SU-DHL-6 (cell line): ENCODE measurements at regions not wholly inside any gene's neighbourhood (a gene's known extent, or its start where the extent isn't known, plus 50 kb on each side); places are given as distances from the start of the nearest gene placed in this dataset.

Source experiments
- H2AFZ ChIP-seq: fragments of 200-600 bp; sonication (generic); 2 replicates; pipeline ENCODE4 v1.6.1; 2014; ENCODE audit warnings: low read depth, mild to moderate bottlenecking, moderate library complexity, mixed read lengths, antibody characterized with exemption, low read length; ENCODE audit not compliant: severe bottlenecking
- H3F3A ChIP-seq: fragments of 200-600 bp; shearing (Covaris generic); 2 replicates; pipeline ENCODE4 v1.6.0; 2016; ENCODE audit warnings: antibody characterized with exemption, mild to moderate bottlenecking; ENCODE audit not compliant: insufficient read depth
- H3K27ac ChIP-seq: fragments of 200-600 bp; sonication (generic); 2 replicates; pipeline ENCODE4 v1.5.1; 2016; ENCODE audit warnings: low read depth, mild to moderate bottlenecking, low read length, moderate library complexity, mixed read lengths
- H3K27me3 ChIP-seq: fragments of 200-600 bp; sonication (generic), shearing (Covaris generic); 2 replicates; pipeline ENCODE4 v1.6.0; 2014; ENCODE audit warnings: mild to moderate bottlenecking, low read length
- H3K36me3 ChIP-seq: fragments of 200-600 bp; sonication (generic); 2 replicates; pipeline ENCODE4 v1.6.1; 2014; ENCODE audit warnings: mild to moderate bottlenecking, low read length, mixed read lengths
- H3K4me2 ChIP-seq: fragments of 300-600, 200-600 bp; shearing (Covaris generic), sonication (generic); 2 replicates; pipeline ENCODE4 v1.6.0; 2014; ENCODE audit warnings: low read length, low read depth, mild to moderate bottlenecking; ENCODE audit not compliant: poor library complexity, severe bottlenecking
- H3K4me3 ChIP-seq: fragments of 200-600 bp; sonication (generic); 2 replicates; pipeline ENCODE4 v1.5.1; 2014; ENCODE audit warnings: antibody characterized with exemption, low read length, mild to moderate bottlenecking, mixed read lengths; ENCODE audit not compliant: insufficient read depth, poor library complexity, severe bottlenecking
- H3K79me2 ChIP-seq: fragments of 200-600 bp; sonication (generic); 2 replicates; pipeline ENCODE4 v1.6.1; 2014; ENCODE audit warnings: mild to moderate bottlenecking, low read length, moderate library complexity; ENCODE audit not compliant: insufficient read depth
- H3K9ac ChIP-seq: fragments of 200-600 bp; sonication (generic); 2 replicates; pipeline ENCODE4 v1.7.0; 2014; ENCODE audit warnings: mild to moderate bottlenecking, low read length
- H3K9me2 ChIP-seq: fragments of 200-600 bp; sonication (generic); replicated peaks from 2 replicates; pipeline ENCODE4 v1.6.1; 2014; ENCODE audit warnings: low read length; ENCODE audit not compliant: insufficient read depth
- H3K9me3 ChIP-seq: fragments of 200-600 bp; sonication (generic); 2 replicates; pipeline ENCODE4 v1.6.1; 2014; ENCODE audit warnings: low read length, mixed read lengths; ENCODE audit not compliant: insufficient read depth
- H4K20me1 ChIP-seq: fragments of 200-600 bp; sonication (generic); 2 replicates; pipeline ENCODE4 v1.6.1; 2014; ENCODE audit warnings: low read depth, mild to moderate bottlenecking, antibody characterized with exemption, low read length, moderate library complexity, mixed read lengths
- CTCF ChIP-seq: fragments of 200-600 bp; sonication (generic); IDR thresholded peaks from one replicate; pipeline ENCODE4 v1.5.1; 2017; ENCODE audit warnings: antibody characterized with exemption, mild to moderate bottlenecking, low read length, moderate library complexity; ENCODE audit not compliant: insufficient read depth, poor library complexity, severe bottlenecking
- EZH2phosphoT487 ChIP-seq: fragments of 200-600 bp; sonication (generic), shearing (Covaris generic); conservative IDR thresholded peaks from 2 replicates; pipeline ENCODE4 v1.6.1; 2018; ENCODE audit warnings: mild to moderate bottlenecking, antibody characterized with exemption, low read length, moderate library complexity, mixed read lengths

- no peaks in the 10 kb centered on the region for H3K27me3 ChIP-seq
These were observed 378.8 kb downstream of the GPAM start for GRCh38 chr10:111804781-111805180.

GRCh38 chr10:111811517-111811916 lies 372.0 kb downstream of the GPAM start:
- H3K4me3 ChIP-seq, result no peak overlapping the region
- no peaks in the 10 kb centered on the region for H3K79me2 ChIP-seq

More at GRCh38 chr10:111804781-111805180, 378.8 kb downstream of the GPAM start:
- Histone ChIP-seq H3K79me2 (no peaks in the 10 kb centered on the region), H3K36me3 (no peaks in the 10 kb centered on the region), H3K27ac (no peak overlapping the region), H3K4me3 (no peak overlapping the region), H2AFZ (no peak overlapping the region), H3K4me2 (no peak overlapping the region), H3K9ac (no peak overlapping the region), H4K20me1 (no peaks in the 10 kb centered on the region), H3F3A (no peaks in the 10 kb centered on the region), H3K9me2 (no peaks in the 10 kb centered on the region), H3K9me3 (no peaks in the 10 kb centered on the region)
- no peak for TF ChIP-seq EZH2phosphoT487
- TF ChIP-seq CTCF, result no peak

GRCh38 chr10:111820471-111820870 lies 363.1 kb downstream of the GPAM start:
- no peaks in the 10 kb centered on the region for H3K36me3 ChIP-seq
- no peaks in the 10 kb centered on the region for H3K9me2 ChIP-seq
- H3F3A ChIP-seq, result no peaks in the 10 kb centered on the region
- no peaks in the 10 kb centered on the region for H3K27me3 ChIP-seq
- TF ChIP-seq CTCF (no peak), EZH2phosphoT487 (no peak)
- H2AFZ ChIP-seq, result no peak overlapping the region
- no peaks in the 10 kb centered on the region for H3K9me3 ChIP-seq
- no peak overlapping the region for H3K4me2 ChIP-seq
- no peak overlapping the region for H3K4me3 ChIP-seq
- H3K27ac ChIP-seq, result no peak overlapping the region
- no peaks in the 10 kb centered on the region for H3K79me2 ChIP-seq
- H3K9ac ChIP-seq, result no peak overlapping the region
- no peaks in the 10 kb centered on the region for H4K20me1 ChIP-seq

More at GRCh38 chr10:111811517-111811916, 372.0 kb downstream of the GPAM start:
- Histone ChIP-seq H3K27ac (no peak overlapping the region), H3K4me2 (no peak overlapping the region), H3K9ac (no peak overlapping the region), H4K20me1 (no peaks in the 10 kb centered on the region), H3K36me3 (no peaks in the 10 kb centered on the region), H3K9me2 (no peaks in the 10 kb centered on the region), H3F3A (no peaks in the 10 kb centered on the region), H2AFZ (no peak overlapping the region), H3K27me3 (no peaks in the 10 kb centered on the region), H3K9me3 (no peaks in the 10 kb centered on the region)
- TF ChIP-seq EZH2phosphoT487, result no peak
- no peak for TF ChIP-seq CTCF
